CD8-positive, alpha-beta memory T cell (primary cell): ENCODE measurements at regions not wholly inside any gene's neighbourhood (a gene's known extent, or its start where the extent isn't known, plus 50 kb on each side); places are given as distances from the start of the nearest gene placed in this dataset.
A peak's percentile ranks its signal among the peaks of the same experiment; 100 is the strongest.

Experiments used
- CTCF ChIA-PET: fragments of 350-600 bp; sonication (Branson Sonifier 250); formaldehyde crosslinking; loops from one replicate; lab custom pipeline; 2021; ENCODE audit warnings: antibody characterized with exemption; lab: Charles Lee
- POLR2A ChIA-PET: fragments of 350-600 bp; sonication (Branson Sonifier 250); formaldehyde crosslinking; loops from one replicate; lab custom pipeline; 2021; ENCODE audit warnings: antibody characterized with exemption; lab: Charles Lee
- DNase-seq, 5 donors: peaks; one replicate each; pipeline versions ENCODE4 v3.0.0 to v3.0.0-alpha.2; 2020 to 2022; ENCODE audit warnings: mixed read lengths in 1 of 5
- H3K27ac ChIP-seq: one replicate; pipeline ENCODE4 v1.7.0; 2013; ENCODE audit warnings: low read depth, mild to moderate bottlenecking, low read length, moderate library complexity
- H3K27me3 ChIP-seq: 2 replicates; pipeline ENCODE4 v1.7.0; 2013; ENCODE audit warnings: low read length, mild to moderate bottlenecking; ENCODE audit not compliant: insufficient read depth, poor library complexity, severe bottlenecking
- H3K36me3 ChIP-seq: 2 replicates; pipeline ENCODE4 v1.7.0; 2013; ENCODE audit warnings: mild to moderate bottlenecking, low read length, moderate library complexity; ENCODE audit not compliant: insufficient read depth
- H3K4me1 ChIP-seq: 2 replicates; pipeline ENCODE4 v1.7.0; 2013; ENCODE audit warnings: mild to moderate bottlenecking, low read length, moderate library complexity; ENCODE audit not compliant: insufficient read depth
- H3K4me3 ChIP-seq: 2 replicates; pipeline ENCODE4 v1.7.0; 2013; ENCODE audit warnings: mild to moderate bottlenecking, low read length
- H3K9me3 ChIP-seq: 2 replicates; pipeline ENCODE4 v1.7.0; 2013; ENCODE audit warnings: mild to moderate bottlenecking, low read length
- H3K27ac Mint-ChIP-seq, 8 donors: one replicate each; pipeline ENCODE4 v1.8.0; 2020 to 2021; ENCODE audit warnings: mixed read lengths in 8 of 8, mild to moderate bottlenecking in 6 of 8, inconsistent platforms in 3 of 8, moderate library complexity in 3 of 8
- H3K27me3 Mint-ChIP-seq, 2 donors: one replicate each; pipeline ENCODE4 v1.8.0; 2020 to 2021; ENCODE audit warnings: mixed read lengths in 2 of 2, mild to moderate bottlenecking in 1 of 2, moderate library complexity in 1 of 2
- H3K36me3 Mint-ChIP-seq, 3 donors: one replicate each; pipeline ENCODE4 v1.8.0; 2020 to 2021; ENCODE audit warnings: mixed read lengths in 3 of 3, inconsistent platforms in 1 of 3, mild to moderate bottlenecking in 1 of 3
- H3K4me1 Mint-ChIP-seq, 3 donors: one replicate each; pipeline ENCODE4 v1.8.0; 2020 to 2021; ENCODE audit warnings: mixed read lengths in 3 of 3, inconsistent platforms in 1 of 3, mild to moderate bottlenecking in 1 of 3
- H3K4me3 Mint-ChIP-seq, 7 donors: one replicate each; pipeline ENCODE4 v1.8.0; 2020 to 2021; ENCODE audit warnings: mixed read lengths in 7 of 7, mild to moderate bottlenecking in 6 of 7, moderate library complexity in 4 of 7, inconsistent platforms in 2 of 7
- H3K9me3 Mint-ChIP-seq, 5 donors: one replicate each; pipeline ENCODE4 v1.8.0; 2020 to 2022; ENCODE audit warnings: mixed read lengths in 5 of 5, mild to moderate bottlenecking in 3 of 5, moderate library complexity in 2 of 5, inconsistent platforms in 1 of 5

- H3K36me3 Mint-ChIP-seq, result no peaks in the 10 kb centered on the region
- H3K27ac ChIP-seq, result no peak overlapping the region
- no peaks in the 10 kb centered on the region for H3K36me3 ChIP-seq
- H3K4me1 ChIP-seq, result peaks cover 57% of the 10 kb centered on the region
- H3K9me3 Mint-ChIP-seq, result no peaks in the 10 kb centered on the region
- no peak for DNase-seq
- H3K27ac Mint-ChIP-seq, result peak overlapping the region in 1 of 8 donors; percentile 50
- CTCF ChIA-PET, result interaction anchor here (0.8 to 1.0 kb wide), 2 partner anchors 27 to 41 kb away, joined by 3 read pairs; no protein-coding TSS in a partner anchor
- H3K9me3 ChIP-seq, result no peaks in the 10 kb centered on the region
- no peaks in the 10 kb centered on the region for H3K27me3 Mint-ChIP-seq
- H3K4me3 Mint-ChIP-seq, result no peak overlapping the region
- POLR2A ChIA-PET, result no interaction called here
- H3K4me1 Mint-ChIP-seq, result peaks cover 34 to 46% (median 45%) of the 10 kb centered on the region in 3 donors
- no peak overlapping the region for H3K4me3 ChIP-seq
- no peaks in the 10 kb centered on the region for H3K27me3 ChIP-seq
These were observed 122.8 kb downstream of the ARL4C start for GRCh38 chr2:234374150-234374508.

GRCh38 chr2:234373481-234374149, 123.3 kb downstream of the ARL4C start:
- no peaks in the 10 kb centered on the region for H3K9me3 Mint-ChIP-seq

DNA sequence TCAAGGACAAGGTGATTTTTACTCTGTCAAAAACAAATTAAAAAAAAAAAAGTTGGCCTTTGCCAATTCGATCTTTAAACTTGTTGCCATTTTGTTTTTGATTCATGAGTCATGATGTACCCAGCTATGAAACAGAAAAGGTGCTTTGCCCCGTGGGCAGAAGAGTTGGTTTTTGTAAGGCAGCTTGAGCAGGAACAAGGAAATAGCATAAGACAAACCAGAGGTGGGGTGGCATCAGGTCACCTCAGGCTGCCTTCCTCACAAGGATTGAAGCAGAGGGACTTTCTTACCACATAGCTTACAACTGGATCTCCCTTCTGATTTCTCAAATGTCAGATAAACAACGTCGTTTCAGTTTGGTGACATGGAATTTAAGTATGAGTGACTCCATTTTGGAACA, 123.8 kb downstream of the ARL4C start:
- no peaks in the 10 kb centered on the region for H3K36me3 ChIP-seq
- H3K4me1 Mint-ChIP-seq, result peaks cover 44 to 57% (median 56%) of the 10 kb centered on the region in 3 donors
- no peaks in the 10 kb centered on the region for H3K9me3 ChIP-seq
- POLR2A ChIA-PET, result no interaction called here
- no peaks in the 10 kb centered on the region for H3K36me3 Mint-ChIP-seq
- no peaks in the 10 kb centered on the region for H3K27me3 ChIP-seq
- no peaks in the 10 kb centered on the region for H3K9me3 Mint-ChIP-seq
- H3K27ac Mint-ChIP-seq, result peak overlapping the region in 6 of 8 donors; percentile 34 to 91 (median 82)
- H3K27ac ChIP-seq, result no peak overlapping the region
- H3K4me1 ChIP-seq, result peaks cover 67% of the 10 kb centered on the region
- peak in 1 of 5 donors; percentile 45 for DNase-seq
- H3K4me3 ChIP-seq, result peak overlapping the region; percentile 21
- CTCF ChIA-PET, result no interaction called here
- H3K27me3 Mint-ChIP-seq, result no peaks in the 10 kb centered on the region
- peak overlapping the region in 5 of 7 donors; percentile 9 to 54 (median 15) for H3K4me3 Mint-ChIP-seq

More at GRCh38 chr2:234373481-234374149, 123.3 kb downstream of the ARL4C start:
- ChIA-PET POLR2A (no interaction called here), CTCF (interaction anchor here (0.8 kb wide), 1 partner anchor 42 kb away, joined by 3 read pairs; no protein-coding TSS in a partner anchor)
- Histone ChIP-seq H3K27ac (no peak overlapping the region), H3K27me3 (no peaks in the 10 kb centered on the region), H3K36me3 (no peaks in the 10 kb centered on the region), H3K4me1 (peaks cover 62% of the 10 kb centered on the region), H3K4me3 (peak overlapping the region; percentile 21), H3K9me3 (no peaks in the 10 kb centered on the region)
- peak in 1 of 5 donors; percentile 36 for DNase-seq
- peaks cover 39 to 51% (median 50%) of the 10 kb centered on the region in 3 donors for H3K4me1 Mint-ChIP-seq
- H3K4me3 Mint-ChIP-seq, result peak overlapping the region in 5 of 7 donors; percentile 9 to 44 (median 13)
- H3K36me3 Mint-ChIP-seq, result no peaks in the 10 kb centered on the region
- peak overlapping the region in 7 of 8 donors; percentile 50 to 91 (median 85) for H3K27ac Mint-ChIP-seq
- no peaks in the 10 kb centered on the region for H3K27me3 Mint-ChIP-seq

- Mint-ChIP-seq H3K27me3 (no peaks in the 10 kb centered on the region), H3K9me3 (no peaks in the 10 kb centered on the region)
- POLR2A ChIA-PET, result interaction anchor here (0.7 kb wide), 1 partner anchor 126 kb away, joined by 3 read pairs; no protein-coding TSS in a partner anchor
These were observed 124.4 kb downstream of the ARL4C start for GRCh38 chr2:234372506-234372905.

DNA sequence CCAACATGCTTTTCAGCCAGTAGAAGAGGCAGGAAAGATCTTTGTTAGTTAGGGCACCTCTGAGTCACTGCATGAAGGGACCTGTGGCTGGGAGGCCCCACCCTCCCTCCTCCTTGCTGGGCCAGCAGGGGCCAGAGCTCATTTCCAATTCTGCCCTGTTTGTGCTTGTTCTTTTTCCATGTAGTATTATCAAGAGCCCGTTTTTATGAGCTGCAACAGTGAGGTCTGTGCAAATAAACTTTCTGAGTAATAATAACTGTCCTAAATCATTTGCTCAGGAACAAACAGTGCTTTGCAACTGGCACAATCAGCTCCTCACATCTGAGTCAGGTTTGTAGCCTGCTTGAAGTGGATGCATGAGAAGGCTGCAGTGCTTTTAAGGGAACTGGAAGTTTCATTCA, 128.0 kb downstream of the ARL4C start:
- Mint-ChIP-seq H3K4me3 (peak overlapping the region in 5 of 7 donors; percentile 9 to 73 (median 48)), H3K4me1 (peaks cover 55 to 76% (median 74%) of the 10 kb centered on the region in 3 donors), H3K27me3 (peaks cover 0 to 1% of the 10 kb centered on the region in 2 donors), H3K27ac (peak overlapping the region; percentile 81 to 98 (median 93)), H3K36me3 (no peaks in the 10 kb centered on the region), H3K9me3 (no peaks in the 10 kb centered on the region)
- ChIA-PET CTCF (interaction anchor here (0.9 to 1.7 kb wide), 7 partner anchors 34 to 231 kb away, joined by 3 to 9 read pairs (median 3); no protein-coding TSS in a partner anchor), POLR2A (interaction anchor here (0.5 to 1.9 kb wide), 5 partner anchors 24 to 127 kb away, joined by 3 to 5 read pairs (median 3); no protein-coding TSS in a partner anchor)
- no peaks in the 10 kb centered on the region for H3K36me3 ChIP-seq
- H3K27ac ChIP-seq, result no peak overlapping the region
- peak; percentile 24 to 66 (median 28) for DNase-seq
- no peaks in the 10 kb centered on the region for H3K9me3 ChIP-seq
- H3K27me3 ChIP-seq, result no peaks in the 10 kb centered on the region
- H3K4me1 ChIP-seq, result peaks cover 79% of the 10 kb centered on the region
- H3K4me3 ChIP-seq, result no peak overlapping the region

More at GRCh38 chr2:234372506-234372905, 124.4 kb downstream of the ARL4C start:
- no peaks in the 10 kb centered on the region for H3K36me3 Mint-ChIP-seq
- H3K4me1 Mint-ChIP-seq, result peaks cover 49 to 62% (median 62%) of the 10 kb centered on the region in 3 donors
- no peak overlapping the region for H3K27ac ChIP-seq
- peak overlapping the region in 5 of 8 donors; percentile 56 to 91 (median 71) for H3K27ac Mint-ChIP-seq
- H3K4me3 ChIP-seq, result peak overlapping the region; percentile 8
- H3K4me1 ChIP-seq, result peaks cover 73% of the 10 kb centered on the region
- no peaks in the 10 kb centered on the region for H3K36me3 ChIP-seq
- CTCF ChIA-PET, result no interaction called here
- no peak for DNase-seq
- peak overlapping the region in 5 of 7 donors; percentile 42 to 74 (median 64) for H3K4me3 Mint-ChIP-seq
- H3K27me3 ChIP-seq, result no peaks in the 10 kb centered on the region
- no peaks in the 10 kb centered on the region for H3K9me3 ChIP-seq

- DNase-seq, result no peak
- Mint-ChIP-seq H3K4me3 (peak overlapping the region in 1 of 7 donors; percentile 28), H3K4me1 (peaks cover 39 to 58% (median 54%) of the 10 kb centered on the region in 3 donors), H3K9me3 (no peaks in the 10 kb centered on the region), H3K27me3 (peaks cover 0 to 1% of the 10 kb centered on the region in 2 donors), H3K36me3 (no peaks in the 10 kb centered on the region), H3K27ac (peak overlapping the region in 7 of 8 donors; percentile 8 to 91 (median 68))
- no peaks in the 10 kb centered on the region for H3K27me3 ChIP-seq
- H3K4me3 ChIP-seq, result no peak overlapping the region
- H3K27ac ChIP-seq, result no peak overlapping the region
- ChIA-PET POLR2A (no interaction called here), CTCF (no interaction called here)
- H3K4me1 ChIP-seq, result peaks cover 60% of the 10 kb centered on the region
- no peaks in the 10 kb centered on the region for H3K9me3 ChIP-seq
- no peaks in the 10 kb centered on the region for H3K36me3 ChIP-seq
These were observed 130.0 kb downstream of the ARL4C start for GRCh38 chr2:234366891-234367290.

GRCh38 chr2:234364661-234365060, 132.2 kb downstream of the ARL4C start:
- H3K27me3 Mint-ChIP-seq, result peaks cover 0 to 1% of the 10 kb centered on the region in 2 donors
- Histone ChIP-seq H3K27me3 (no peaks in the 10 kb centered on the region), H3K9me3 (no peaks in the 10 kb centered on the region), H3K4me3 (no peak overlapping the region), H3K27ac (no peak overlapping the region), H3K36me3 (no peaks in the 10 kb centered on the region), H3K4me1 (peaks cover 38% of the 10 kb centered on the region)
- POLR2A ChIA-PET, result no interaction called here
- no peak overlapping the region for H3K4me3 Mint-ChIP-seq
- H3K27ac Mint-ChIP-seq, result no peak overlapping the region
- peaks cover 0 to 2% (median 0%) of the 10 kb centered on the region in 5 donors for H3K9me3 Mint-ChIP-seq
- CTCF ChIA-PET, result no interaction called here
- peaks cover 0 to 16% (median 0%) of the 10 kb centered on the region in 3 donors for H3K36me3 Mint-ChIP-seq
- H3K4me1 Mint-ChIP-seq, result peaks cover 27 to 54% (median 48%) of the 10 kb centered on the region in 3 donors
- no peak for DNase-seq
